HL-60 (cell line): ENCODE measurements at regions not wholly inside any gene's neighbourhood (a gene's known extent, or its start where the extent isn't known, plus 50 kb on each side); places are given as distances from the start of the nearest gene placed in this dataset.

Source experiments
- DNase-seq, 2 experiments: peaks; one replicate each; pipeline ENCODE4 v3.0.0-alpha.2; 2010 to 2020; ENCODE audit warnings: low read depth in 1 of 2, low spot score in 1 of 2
- H3K27ac ChIP-seq: fragments of 250-450 bp; sonication (Bioruptor Pico); replicated peaks from 2 replicates; pipeline ENCODE4 v1.5.1; 2020; ENCODE audit warnings: mild to moderate bottlenecking, moderate library complexity
- H3K27me3 ChIP-seq: fragments of 250-450 bp; sonication (Bioruptor Pico); 2 replicates; pipeline ENCODE4 v1.5.1; 2021; ENCODE audit warnings: mild to moderate bottlenecking, moderate library complexity; ENCODE audit not compliant: insufficient read depth, poor library complexity, severe bottlenecking
- H3K4me3 ChIP-seq: replicated peaks from 2 replicates; pipeline ENCODE4 v1.5.1; 2011; ENCODE audit warnings: mild to moderate bottlenecking, control low read depth, low read length; ENCODE audit not compliant: insufficient read depth
- GABPA ChIP-seq: IDR thresholded peaks from 2 replicates; pipeline ENCODE4 v1.6.1; 2012; ENCODE audit warnings: low read depth
- POLR2AphosphoS5 ChIP-seq: IDR thresholded peaks from 2 replicates; pipeline ENCODE4 v1.6.1; 2012; ENCODE audit warnings: low read depth
- SPI1 ChIP-seq: IDR thresholded peaks from 2 replicates; pipeline ENCODE4 v1.6.1; 2012; ENCODE audit warnings: low read depth, mild to moderate bottlenecking, borderline replicate concordance
- TF ChIP-seq, protein P1 (sequence below): IDR thresholded peaks from 2 replicates; pipeline ENCODE4 v1.6.1; 2012; ENCODE audit warnings: low read depth; ENCODE audit not compliant: insufficient replicate concordance
- TF ChIP-seq, protein P2 (sequence below): IDR thresholded peaks from one replicate; pipeline ENCODE4 v1.5.1; 2011; ENCODE audit warnings: low read length, control low read depth, inconsistent platforms; ENCODE audit not compliant: insufficient read depth

DNA sequence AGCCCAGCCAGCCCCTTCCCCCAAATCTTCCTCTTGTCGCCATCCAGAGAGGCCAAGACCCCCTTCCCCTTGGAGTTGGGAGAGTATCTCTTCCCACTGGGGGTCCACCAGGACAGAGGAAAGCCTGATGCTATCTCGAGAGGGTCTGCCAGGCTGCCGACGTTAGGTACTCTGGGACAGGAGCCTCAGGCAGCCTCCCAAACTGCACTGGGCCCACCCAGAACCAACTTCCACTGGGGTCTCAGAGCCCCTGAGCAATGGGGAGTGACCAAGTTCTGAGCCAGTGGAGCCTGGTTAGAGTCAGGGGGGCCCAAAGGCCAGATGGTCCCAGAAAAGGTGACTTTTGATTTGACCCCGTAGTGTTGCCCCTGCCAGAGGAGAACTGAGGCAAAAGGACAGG is 189.1 kb downstream of the INHBB start:
- Histone ChIP-seq H3K27me3 (no peaks in the 10 kb centered on the region), H3K27ac (no peak overlapping the region), H3K4me3 (no peak overlapping the region)
- no peak for DNase-seq
- TF ChIP-seq POLR2AphosphoS5 (no peak), SPI1 (no peak), GABPA (no peak)
- TF ChIP-seq, protein P1, sequence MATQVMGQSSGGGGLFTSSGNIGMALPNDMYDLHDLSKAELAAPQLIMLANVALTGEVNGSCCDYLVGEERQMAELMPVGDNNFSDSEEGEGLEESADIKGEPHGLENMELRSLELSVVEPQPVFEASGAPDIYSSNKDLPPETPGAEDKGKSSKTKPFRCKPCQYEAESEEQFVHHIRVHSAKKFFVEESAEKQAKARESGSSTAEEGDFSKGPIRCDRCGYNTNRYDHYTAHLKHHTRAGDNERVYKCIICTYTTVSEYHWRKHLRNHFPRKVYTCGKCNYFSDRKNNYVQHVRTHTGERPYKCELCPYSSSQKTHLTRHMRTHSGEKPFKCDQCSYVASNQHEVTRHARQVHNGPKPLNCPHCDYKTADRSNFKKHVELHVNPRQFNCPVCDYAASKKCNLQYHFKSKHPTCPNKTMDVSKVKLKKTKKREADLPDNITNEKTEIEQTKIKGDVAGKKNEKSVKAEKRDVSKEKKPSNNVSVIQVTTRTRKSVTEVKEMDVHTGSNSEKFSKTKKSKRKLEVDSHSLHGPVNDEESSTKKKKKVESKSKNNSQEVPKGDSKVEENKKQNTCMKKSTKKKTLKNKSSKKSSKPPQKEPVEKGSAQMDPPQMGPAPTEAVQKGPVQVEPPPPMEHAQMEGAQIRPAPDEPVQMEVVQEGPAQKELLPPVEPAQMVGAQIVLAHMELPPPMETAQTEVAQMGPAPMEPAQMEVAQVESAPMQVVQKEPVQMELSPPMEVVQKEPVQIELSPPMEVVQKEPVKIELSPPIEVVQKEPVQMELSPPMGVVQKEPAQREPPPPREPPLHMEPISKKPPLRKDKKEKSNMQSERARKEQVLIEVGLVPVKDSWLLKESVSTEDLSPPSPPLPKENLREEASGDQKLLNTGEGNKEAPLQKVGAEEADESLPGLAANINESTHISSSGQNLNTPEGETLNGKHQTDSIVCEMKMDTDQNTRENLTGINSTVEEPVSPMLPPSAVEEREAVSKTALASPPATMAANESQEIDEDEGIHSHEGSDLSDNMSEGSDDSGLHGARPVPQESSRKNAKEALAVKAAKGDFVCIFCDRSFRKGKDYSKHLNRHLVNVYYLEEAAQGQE, result no peak
- TF ChIP-seq, protein P2, sequence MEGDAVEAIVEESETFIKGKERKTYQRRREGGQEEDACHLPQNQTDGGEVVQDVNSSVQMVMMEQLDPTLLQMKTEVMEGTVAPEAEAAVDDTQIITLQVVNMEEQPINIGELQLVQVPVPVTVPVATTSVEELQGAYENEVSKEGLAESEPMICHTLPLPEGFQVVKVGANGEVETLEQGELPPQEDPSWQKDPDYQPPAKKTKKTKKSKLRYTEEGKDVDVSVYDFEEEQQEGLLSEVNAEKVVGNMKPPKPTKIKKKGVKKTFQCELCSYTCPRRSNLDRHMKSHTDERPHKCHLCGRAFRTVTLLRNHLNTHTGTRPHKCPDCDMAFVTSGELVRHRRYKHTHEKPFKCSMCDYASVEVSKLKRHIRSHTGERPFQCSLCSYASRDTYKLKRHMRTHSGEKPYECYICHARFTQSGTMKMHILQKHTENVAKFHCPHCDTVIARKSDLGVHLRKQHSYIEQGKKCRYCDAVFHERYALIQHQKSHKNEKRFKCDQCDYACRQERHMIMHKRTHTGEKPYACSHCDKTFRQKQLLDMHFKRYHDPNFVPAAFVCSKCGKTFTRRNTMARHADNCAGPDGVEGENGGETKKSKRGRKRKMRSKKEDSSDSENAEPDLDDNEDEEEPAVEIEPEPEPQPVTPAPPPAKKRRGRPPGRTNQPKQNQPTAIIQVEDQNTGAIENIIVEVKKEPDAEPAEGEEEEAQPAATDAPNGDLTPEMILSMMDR, result no peak

DNA sequence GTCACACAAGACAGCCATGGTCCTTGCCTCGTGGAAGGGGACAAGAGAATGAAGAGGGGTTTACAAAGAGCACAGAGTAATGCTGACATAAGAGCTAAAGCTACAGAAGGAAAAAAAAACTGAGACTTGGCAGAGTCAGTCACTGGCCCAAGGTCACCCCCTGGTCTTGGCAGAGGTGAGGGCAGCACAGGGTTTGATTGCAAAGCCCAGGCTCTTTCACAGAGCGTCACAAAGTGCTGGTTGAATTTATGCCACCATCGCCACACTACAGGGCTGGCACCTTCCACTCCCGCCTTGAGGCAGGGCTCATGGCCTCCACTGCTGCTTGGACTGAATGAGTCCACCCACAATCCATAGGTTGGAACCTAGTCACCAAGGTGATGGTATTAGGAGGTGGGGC is 190.2 kb downstream of the INHBB start:
- no peaks in the 10 kb centered on the region for H3K27me3 ChIP-seq
- no peak for TF ChIP-seq SPI1
- TF ChIP-seq, protein P2, result no peak
- TF ChIP-seq GABPA, result no peak
- no peak for TF ChIP-seq POLR2AphosphoS5
- TF ChIP-seq, protein P1, result no peak

DNA sequence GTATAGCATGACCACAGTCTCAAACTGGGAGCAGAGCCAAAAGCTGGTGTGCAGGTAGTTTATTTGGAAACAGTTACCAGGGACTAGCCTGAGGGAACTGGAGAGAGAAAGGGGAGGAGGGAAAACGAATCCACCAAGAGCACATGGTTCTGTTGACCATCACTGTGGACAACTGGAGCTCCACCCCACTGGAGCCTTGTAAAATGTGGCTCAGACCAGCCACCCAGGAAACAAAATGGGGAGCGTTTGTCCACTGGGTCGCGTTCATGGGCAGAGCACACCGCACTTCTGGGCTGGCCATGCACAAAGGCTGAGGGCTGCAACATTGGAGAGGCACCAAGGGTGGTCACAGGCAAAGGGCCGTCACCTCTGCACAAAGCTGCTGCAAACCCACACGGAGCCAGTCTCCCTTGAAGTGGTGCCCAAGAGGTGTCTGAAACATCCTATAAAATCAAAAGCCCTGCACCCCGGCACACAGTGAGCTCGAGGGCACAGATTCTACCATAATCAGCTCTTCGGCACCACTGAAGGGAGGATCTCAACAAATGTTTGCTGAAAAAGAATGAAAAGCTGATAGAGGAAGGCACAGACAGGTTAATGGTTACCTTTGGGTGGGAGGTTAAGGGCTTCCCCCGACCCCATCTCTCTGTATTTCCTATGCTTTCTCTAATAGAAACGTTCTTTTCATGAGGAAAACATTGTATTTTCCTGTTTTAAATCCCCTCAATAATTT is 192.9 kb downstream of the INHBB start:
- TF ChIP-seq, protein P2, result no peak
- TF ChIP-seq POLR2AphosphoS5 (no peak), GABPA (no peak), SPI1 (no peak)
- TF ChIP-seq, protein P1, result no peak
- Histone ChIP-seq H3K4me3 (no peak overlapping the region), H3K27me3 (no peaks in the 10 kb centered on the region), H3K27ac (no peak overlapping the region)
- DNase-seq, result no peak

More for the DNA sequence above, 190.2 kb downstream of the INHBB start:
- H3K4me3 ChIP-seq, result no peak overlapping the region
- no peak overlapping the region for H3K27ac ChIP-seq
- no peak for DNase-seq
